ENCODE measurements at regions not wholly inside any gene's neighbourhood (a gene's known extent, or its start where the extent isn't known, plus 50 kb on each side); places are given as distances from the start of the nearest gene placed in this dataset.

DNA sequence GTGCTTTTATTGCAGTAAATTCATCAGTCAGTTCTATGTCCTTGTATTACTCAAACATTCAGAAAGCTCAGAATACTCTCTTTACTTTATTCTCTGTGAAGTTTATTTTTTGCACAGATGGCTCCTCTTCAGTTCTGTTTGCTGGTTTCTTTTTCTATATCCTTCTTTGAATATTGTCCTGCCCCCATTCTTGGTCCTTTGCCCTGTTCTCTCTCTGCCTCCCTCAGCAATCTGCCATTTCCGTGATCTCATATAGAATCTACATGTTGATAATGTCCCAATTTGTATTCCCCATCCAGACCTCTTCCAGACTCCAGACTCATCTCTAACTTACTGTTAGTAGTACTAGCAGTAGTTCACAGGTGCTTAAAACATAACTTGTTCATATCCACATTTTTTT is 102.6 kb downstream of the HNMT start:
- TF ChIP-seq, protein P1, sequence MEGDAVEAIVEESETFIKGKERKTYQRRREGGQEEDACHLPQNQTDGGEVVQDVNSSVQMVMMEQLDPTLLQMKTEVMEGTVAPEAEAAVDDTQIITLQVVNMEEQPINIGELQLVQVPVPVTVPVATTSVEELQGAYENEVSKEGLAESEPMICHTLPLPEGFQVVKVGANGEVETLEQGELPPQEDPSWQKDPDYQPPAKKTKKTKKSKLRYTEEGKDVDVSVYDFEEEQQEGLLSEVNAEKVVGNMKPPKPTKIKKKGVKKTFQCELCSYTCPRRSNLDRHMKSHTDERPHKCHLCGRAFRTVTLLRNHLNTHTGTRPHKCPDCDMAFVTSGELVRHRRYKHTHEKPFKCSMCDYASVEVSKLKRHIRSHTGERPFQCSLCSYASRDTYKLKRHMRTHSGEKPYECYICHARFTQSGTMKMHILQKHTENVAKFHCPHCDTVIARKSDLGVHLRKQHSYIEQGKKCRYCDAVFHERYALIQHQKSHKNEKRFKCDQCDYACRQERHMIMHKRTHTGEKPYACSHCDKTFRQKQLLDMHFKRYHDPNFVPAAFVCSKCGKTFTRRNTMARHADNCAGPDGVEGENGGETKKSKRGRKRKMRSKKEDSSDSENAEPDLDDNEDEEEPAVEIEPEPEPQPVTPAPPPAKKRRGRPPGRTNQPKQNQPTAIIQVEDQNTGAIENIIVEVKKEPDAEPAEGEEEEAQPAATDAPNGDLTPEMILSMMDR (IDR thresholded peaks at IDR 0.05), result no peak
- no peak for TF ChIP-seq POLR2A (IDR thresholded peaks at IDR 0.05)

Data from Peyer's patch (tissue), 4 donors.